Brain microvascular endothelial cell (primary cell): ENCODE measurements at regions not wholly inside any gene's neighbourhood (a gene's known extent, or its start where the extent isn't known, plus 50 kb on each side); places are given as distances from the start of the nearest gene placed in this dataset.

Experiments used
- DNase-seq: peaks from one replicate; pipeline ENCODE4 v3.0.0-alpha.2; 2020
- H3K27ac ChIP-seq: fragments of 250-450 bp; sonication (Bioruptor Pico); 2 replicates; pipeline ENCODE4 v1.5.1; 2020; ENCODE audit warnings: mild to moderate bottlenecking, moderate library complexity
- H3K27me3 ChIP-seq: fragments of 250-450 bp; sonication (Bioruptor Pico); replicated peaks from 2 replicates; pipeline ENCODE4 v1.5.1; 2020; ENCODE audit warnings: mild to moderate bottlenecking
- H3K36me3 ChIP-seq: fragments of 250-450 bp; sonication (Bioruptor Pico); replicated peaks from 2 replicates; pipeline ENCODE4 v1.5.1; 2020; ENCODE audit warnings: mild to moderate bottlenecking
- H3K4me3 ChIP-seq: 2 replicates; pipeline ENCODE4 v1.5.1; 2011; ENCODE audit warnings: low read depth, mild to moderate bottlenecking, control low read depth, low read length, moderate library complexity
- in situ Hi-C: cut with HindIII; loops from 2 replicates; pipeline ENCODE4 v1.10.0; 2017; ENCODE audit warnings: low sequenced_read_pairs, low pct_ligation_motif_present
- TF ChIP-seq, protein P1 (sequence below): IDR thresholded peaks from 2 replicates; pipeline ENCODE4 v1.5.1; 2011; ENCODE audit warnings: low read depth, mild to moderate bottlenecking, moderate library complexity, low read length, control low read depth, inconsistent platforms; ENCODE audit errors: missing control alignments

DNA sequence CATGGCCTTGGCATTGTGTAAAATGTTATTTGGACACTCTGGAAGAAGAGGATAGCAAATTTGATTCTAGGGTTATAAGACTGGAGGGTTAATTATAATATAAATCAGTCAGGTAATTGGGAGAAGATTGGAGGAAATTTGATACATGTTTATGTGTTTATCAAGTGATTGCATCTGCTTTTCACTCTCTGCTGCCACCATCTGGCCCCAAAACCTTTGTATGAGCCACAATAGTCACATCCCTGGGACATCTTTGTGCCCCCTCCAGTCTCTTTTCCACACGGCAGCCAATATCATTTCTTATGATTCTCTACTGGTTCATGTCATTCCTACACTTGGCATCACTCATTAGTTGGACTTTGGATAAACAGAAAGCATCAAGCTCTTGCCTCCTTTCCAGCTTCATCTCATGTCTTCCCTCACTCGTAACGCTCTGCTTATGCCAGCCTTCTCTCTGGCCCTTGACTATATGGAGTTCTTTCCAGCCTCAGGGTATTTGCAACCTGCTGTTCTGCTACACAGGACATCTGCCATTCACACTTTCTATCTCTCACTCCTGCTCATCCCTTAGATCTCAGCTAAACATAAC is 602.3 kb upstream of the SUCLG2 start:
- in situ Hi-C loops = no loop called here
- DNase-seq = no peak

DNA sequence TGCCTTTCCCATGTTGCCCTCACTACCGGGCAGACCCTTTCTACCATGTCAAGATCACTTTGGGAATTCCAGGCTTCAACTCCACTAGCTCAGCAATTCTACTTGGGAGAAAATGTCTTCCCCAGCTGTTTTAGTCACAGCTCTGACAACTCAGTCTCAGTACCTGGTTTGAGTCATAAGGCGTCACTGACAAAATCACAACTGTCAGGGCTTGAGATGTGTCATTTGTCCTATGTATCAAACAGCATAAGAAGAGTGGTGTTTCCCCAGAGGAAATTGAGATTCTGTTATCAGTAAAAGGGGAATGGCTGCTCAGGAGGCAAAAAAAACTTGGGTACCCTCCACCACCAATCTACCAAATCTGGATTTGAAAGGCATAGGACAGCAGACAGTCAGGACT is 594.9 kb upstream of the SUCLG2 start:
- no peaks in the 10 kb centered on the region for H3K36me3 ChIP-seq
- in situ Hi-C loops = no loop called here
- H3K27ac ChIP-seq = no peak overlapping the region
- no peak for DNase-seq
- no peak overlapping the region for H3K4me3 ChIP-seq
- TF ChIP-seq, protein P1, sequence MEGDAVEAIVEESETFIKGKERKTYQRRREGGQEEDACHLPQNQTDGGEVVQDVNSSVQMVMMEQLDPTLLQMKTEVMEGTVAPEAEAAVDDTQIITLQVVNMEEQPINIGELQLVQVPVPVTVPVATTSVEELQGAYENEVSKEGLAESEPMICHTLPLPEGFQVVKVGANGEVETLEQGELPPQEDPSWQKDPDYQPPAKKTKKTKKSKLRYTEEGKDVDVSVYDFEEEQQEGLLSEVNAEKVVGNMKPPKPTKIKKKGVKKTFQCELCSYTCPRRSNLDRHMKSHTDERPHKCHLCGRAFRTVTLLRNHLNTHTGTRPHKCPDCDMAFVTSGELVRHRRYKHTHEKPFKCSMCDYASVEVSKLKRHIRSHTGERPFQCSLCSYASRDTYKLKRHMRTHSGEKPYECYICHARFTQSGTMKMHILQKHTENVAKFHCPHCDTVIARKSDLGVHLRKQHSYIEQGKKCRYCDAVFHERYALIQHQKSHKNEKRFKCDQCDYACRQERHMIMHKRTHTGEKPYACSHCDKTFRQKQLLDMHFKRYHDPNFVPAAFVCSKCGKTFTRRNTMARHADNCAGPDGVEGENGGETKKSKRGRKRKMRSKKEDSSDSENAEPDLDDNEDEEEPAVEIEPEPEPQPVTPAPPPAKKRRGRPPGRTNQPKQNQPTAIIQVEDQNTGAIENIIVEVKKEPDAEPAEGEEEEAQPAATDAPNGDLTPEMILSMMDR = no peak
- no peaks in the 10 kb centered on the region for H3K27me3 ChIP-seq

More for the DNA sequence above, 602.3 kb upstream of the SUCLG2 start:
- Histone ChIP-seq H3K4me3 (no peak overlapping the region), H3K27me3 (no peaks in the 10 kb centered on the region), H3K36me3 (no peaks in the 10 kb centered on the region), H3K27ac (no peak overlapping the region)
- TF ChIP-seq, protein P1 = no peak

DNA sequence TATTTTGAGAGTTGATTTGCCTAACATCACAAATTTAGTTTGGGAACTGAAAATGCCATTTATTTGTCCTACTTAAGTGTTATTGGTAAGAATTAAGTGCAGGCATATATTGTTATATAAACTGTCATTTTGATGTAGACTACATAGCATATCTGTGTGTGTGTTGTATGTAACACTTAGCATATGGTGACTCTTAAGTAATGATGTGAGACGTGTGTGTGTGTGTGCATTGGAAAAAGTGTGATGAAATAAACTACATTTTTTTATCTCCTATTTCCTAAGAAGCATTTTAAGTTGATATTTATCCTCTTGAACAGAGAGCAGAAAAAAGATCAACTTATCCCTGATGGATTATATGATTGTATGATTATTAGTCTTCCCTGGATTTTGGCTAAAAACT is 588.2 kb upstream of the SUCLG2 start:
- Histone ChIP-seq H3K4me3 (no peak overlapping the region), H3K27ac (no peak overlapping the region), H3K36me3 (no peaks in the 10 kb centered on the region), H3K27me3 (no peaks in the 10 kb centered on the region)
- no peak for DNase-seq
- in situ Hi-C loops = no loop called here
- TF ChIP-seq, protein P1 = no peak

DNA sequence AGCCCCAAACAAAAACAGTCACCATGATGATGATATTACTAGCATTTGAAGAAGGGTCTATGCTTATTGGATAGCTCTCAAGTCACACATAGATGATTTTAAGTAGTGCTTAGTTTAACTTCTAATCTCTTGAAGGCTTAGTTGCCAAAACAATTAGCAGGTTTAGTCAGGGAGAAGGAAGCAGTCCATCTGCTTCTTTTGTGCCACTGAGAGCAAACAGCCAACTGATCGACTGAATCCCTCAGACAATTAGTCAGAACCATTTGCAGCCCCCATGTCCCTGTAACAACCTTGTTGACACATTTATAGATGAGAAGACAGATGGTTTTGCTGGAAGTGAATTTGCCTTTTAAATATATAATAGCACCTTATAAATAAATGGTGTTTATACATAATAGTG is 585.1 kb upstream of the SUCLG2 start:
- Histone ChIP-seq H3K27ac (no peak overlapping the region), H3K4me3 (no peak overlapping the region), H3K27me3 (no peaks in the 10 kb centered on the region), H3K36me3 (no peaks in the 10 kb centered on the region)
- TF ChIP-seq, protein P1 = no peak
- DNase-seq = no peak
- in situ Hi-C loops = no loop called here

DNA sequence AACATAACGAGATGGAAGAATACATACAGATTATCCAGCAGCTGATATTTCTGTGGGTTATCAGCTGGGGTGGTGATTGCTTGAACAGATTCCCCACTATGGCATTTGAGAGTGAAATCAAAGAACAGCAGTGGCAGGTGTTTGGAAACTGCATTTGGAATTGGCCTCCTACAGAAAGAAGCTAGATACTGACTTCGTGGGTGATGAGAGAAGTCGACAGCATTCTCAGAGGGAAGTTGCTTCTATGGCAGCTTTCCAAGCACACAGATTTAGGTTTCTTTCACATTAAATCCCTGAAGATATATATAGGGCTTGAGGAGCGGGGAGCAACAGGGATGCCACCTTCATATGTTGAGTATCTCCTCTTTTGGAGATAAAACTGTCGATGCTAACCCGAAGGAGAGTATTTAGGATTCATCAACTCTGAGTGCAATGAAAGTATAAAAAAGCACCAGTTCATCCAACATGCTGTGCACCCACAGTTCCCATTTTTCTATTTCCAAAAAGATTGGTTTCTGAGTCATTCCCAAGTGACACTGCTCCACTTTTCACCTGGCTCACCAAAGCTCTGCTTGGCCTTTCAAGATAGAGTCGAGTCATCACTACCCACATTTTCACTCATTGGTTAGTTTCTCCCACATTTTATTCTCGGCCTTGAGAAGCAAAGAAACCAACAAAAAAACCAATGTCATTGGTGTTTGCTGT is 579.8 kb upstream of the SUCLG2 start:
- H3K27ac ChIP-seq = no peak overlapping the region
- in situ Hi-C loops = no loop called here
- no peak for DNase-seq
- H3K27me3 ChIP-seq = no peaks in the 10 kb centered on the region
- no peak overlapping the region for H3K4me3 ChIP-seq
- TF ChIP-seq, protein P1 = no peak
- no peaks in the 10 kb centered on the region for H3K36me3 ChIP-seq
